NCI-H526 (cell line): ENCODE measurements at regions not wholly inside any gene's neighbourhood (a gene's known extent, or its start where the extent isn't known, plus 50 kb on each side); places are given as distances from the start of the nearest gene placed in this dataset.

Source experiments
- DNase-seq, 2 experiments: peaks; one replicate each; lab custom pipeline; 2025; lab: John Stamatoyannopoulos, UW

DNA sequence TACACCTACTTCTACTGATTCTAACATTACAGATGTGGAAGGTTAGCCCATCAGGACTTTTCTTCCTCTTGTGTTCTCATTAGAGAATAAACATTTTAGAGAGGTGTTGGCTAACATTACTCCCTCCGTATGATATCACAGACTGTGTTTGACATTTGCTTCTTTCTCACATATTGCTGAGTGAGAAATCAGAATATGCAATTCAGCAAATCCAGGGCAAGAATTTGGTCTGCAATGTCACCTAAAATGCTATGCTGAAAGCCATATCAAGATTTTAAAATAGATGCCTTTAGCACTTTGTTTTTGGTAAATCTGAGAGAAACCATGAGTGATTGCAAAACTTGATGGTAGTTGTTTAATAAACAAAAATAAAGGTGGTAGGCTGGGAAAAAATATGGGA lies 319.1 kb downstream of the C4orf33 start:
- DNase-seq, result no peak

DNA sequence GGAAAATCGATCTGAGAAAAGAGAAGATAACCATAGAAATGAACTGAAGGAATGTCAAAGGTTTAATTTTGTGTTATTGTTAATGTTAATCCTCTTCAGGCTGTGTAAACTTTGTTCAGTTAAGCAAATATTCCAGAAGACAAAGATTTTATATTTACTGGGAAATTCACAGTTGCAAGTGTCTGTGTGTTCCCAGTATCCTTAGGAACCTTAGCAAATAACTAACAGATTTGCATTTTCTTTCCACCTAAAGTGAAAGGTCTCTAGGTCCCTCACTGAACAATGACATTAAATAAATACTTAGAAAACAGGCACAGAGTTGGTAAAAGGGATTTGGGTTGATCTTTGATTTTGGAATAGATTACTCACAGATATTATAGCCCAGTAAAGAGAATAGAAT lies 324.7 kb downstream of the C4orf33 start:
- no peak for DNase-seq

DNA sequence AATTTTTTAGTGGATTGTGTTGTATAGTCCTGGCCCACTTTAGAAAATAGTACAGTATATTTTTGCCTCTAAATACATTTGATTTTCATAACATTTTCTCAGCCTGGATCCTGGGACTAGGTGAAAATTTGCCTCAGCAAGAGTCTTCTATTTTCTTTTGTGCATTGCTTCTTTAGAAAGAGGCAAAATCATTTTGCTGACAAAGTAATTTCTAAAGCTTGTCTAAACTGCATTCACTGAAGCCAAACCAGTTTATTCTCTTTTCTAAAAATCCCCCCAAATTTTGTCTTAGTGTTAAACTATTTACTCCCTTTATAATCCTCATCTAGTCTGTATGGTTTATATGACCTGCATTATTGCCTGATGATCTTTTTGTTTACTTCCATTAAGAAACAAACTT lies 326.3 kb downstream of the C4orf33 start:
- DNase-seq, result no peak

DNA sequence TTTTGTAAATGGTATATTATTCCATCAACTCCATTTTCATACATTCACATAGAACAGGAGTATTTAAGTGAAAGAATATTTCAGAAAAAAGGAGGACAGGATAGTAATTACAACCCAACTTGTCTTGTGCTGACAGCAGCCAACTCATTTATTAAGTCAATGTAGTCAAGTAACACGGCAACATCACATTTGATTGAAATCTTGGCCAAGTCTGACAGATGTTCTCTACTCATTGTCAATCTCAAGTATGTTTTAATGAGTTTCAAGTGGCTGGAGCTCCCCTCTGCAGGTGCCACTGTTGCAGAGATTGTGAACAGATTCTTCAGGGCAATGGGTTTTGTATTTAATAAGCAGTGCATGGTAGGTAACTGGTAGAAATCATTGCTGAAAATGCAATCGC lies 332.5 kb downstream of the C4orf33 start:
- no peak for DNase-seq

DNA sequence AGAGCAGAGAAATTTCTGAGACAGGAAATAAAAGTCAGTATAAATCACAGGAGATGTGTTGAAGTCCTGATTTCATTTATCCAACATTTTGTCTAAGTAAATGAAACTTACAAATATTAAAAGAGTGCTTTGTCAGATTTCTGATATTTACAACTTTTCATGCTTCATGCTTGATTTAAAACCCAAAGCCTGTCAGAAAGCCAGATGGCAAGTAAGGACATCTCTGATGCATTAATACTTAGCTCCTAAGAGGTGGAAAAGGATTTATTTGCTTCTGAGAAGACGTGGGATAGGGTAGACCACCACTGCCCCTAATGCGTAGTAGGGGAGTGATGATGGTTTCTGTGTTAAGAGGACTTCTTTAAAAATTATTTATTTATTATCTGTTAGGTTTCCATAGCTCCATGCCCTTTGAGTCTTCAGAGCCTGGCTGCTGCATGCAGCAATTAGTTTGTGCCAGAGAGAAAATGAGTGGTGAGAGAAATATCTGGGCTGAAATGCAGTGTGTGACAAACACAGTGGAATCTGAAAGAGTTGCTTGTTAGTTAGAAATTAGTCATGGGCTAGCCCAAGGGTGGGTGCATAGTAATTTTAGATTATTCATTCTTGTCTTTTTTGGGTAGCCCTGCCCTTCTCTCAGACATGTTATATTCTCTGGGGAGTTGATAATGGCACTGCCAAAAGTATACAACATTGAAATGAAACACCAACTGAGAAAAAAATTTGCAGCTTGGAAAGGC lies 333.8 kb downstream of the C4orf33 start:
- DNase-seq, result no peak

DNA sequence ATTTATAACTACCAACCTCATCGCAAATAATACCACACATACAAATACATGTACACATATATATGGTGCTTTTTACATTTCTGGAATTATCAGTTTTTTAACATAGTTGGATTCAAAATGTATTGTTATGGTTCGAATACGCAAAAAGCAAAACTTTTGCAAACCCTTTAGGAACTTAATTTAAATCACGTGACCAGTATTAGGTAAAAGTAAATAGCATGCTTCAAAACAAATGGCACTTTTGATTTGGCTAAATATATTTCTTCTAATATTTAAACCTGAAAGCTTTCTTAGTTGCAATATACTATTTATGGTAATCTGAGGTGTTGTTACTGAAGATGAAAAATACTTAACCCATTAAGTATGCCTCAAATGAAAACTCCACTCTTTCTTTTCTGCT lies 341.4 kb downstream of the C4orf33 start:
- no peak for DNase-seq

DNA sequence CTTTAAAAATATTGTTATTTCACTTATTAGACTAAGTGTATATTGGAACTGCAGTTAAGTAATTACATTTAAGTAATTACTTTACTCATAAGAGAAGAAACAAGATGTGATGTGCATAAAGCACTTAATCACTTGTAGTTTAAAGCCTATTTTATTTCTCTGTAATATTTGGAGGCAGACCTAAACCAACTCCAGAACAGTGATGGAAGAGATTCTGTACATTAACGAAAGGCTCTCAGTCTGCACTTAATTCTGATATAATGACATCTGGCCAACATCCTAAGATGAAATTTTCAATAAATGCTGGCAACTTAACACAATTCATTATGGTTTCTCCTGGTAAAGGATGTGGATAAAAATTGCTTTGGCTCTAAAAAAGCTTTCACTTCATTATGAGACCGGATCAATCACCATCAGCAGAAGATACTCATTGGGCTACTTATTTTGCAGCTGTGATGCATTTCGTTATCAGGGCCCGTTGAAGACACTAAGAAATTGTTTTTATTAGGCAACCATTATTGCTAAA lies 342.6 kb downstream of the C4orf33 start:
- DNase-seq, result no peak

DNA sequence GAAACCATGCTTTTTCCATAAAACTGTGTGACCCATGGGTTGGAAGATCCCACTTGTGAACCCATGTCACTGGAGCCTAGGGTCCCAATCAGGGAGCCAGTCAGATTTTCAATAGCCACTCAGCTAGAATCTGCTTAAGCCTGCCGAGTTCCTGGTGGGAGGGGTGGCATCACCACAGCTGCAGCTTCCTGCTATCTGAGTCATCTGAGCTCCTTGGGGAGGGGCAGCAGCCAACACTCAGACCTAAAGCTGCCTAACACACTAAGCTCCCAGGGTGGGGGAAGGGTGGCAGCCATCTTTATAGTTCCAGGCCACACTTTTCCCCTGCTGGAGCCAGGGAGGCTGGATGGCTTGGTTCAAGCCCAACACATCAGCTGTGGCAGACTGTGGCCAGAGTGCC lies 350.1 kb downstream of the C4orf33 start:
- no peak for DNase-seq

DNA sequence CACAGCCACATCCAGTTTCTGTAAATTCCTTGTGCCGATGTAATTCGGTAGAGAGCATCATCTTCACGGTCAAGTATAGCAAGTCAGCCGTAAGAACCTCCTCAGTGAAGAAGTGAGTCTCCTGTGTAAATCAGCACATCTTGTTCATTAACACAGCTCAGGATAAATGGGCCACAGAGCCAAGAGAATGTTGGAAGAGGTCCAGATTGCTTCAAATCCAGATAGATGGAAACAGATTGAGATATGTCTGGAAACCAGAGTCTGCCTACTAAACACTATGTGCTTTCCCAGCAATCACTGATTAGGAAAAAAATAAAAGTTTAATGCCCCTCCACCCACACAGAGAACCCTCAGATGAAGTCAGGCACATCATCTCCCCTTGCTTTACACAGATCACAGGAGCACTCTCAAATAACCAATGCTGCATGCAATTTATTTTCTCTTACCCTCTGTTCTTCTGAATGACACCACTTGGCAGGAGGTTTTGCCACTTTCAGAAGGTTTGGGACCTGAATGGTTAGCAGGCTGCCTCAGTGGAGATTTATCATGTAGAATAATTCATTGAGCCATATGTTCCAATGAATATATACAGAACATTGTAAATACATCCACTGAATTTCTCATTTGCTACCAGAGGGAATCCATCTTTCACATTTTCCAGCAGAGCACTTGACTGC lies 357.7 kb downstream of the C4orf33 start:
- DNase-seq, result no peak

DNA sequence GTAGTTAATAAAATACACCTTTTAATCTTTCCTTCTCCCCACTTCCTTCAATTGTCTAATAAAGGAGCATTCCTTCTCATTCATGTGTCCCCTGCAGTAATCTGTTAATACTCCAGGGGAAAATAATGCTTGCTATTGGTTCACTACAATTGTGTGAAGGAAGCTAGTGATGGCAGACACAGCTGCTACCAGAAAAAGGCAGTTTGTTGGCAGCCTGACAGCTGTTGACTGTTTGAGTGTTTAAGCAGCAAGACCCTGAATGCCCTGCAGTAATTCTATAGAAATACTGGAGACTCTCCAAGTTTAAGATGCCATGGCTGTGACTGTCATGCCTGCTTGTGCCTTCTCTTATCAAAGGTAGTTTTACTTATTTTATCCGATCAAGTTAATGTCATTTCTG lies 359.5 kb downstream of the C4orf33 start:
- DNase-seq, result no peak

DNA sequence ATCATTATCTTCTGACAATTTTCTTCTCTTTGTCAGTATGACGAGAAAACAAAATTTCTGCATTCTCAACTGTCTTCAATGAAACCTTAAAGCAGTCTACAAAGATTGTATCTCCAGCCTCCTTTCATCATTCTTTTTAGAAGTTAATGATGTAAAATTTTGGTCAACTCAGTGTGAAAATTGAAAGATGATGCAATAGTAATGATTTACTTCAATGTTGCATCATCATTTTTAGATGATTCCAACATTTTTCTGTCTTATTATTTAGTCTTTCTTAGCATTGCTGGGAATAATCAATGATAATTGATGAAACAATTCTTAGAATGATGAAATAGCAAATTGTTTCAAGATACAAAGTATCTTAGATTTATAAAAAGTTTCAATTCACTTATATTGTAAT lies 372.7 kb downstream of the C4orf33 start:
- DNase-seq, result no peak

DNA sequence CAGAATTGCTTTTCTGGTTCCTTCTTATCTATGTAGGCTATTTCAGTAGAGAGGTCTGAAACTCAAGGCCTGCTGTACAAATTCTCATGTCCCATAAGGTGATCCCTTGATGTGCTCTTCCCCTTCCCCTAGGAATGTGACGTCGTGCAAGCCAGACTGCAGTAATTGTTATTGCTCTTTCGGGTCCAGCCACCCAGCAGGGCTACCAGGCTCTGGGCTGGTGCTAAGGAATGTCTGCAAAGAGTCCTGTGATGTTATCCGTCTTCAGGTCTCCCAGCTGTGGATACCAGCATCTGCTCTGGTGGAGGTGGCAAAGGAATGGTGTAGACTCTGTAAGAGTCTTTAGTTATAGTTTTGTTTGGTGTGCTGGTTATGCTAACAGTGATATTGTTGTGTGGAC lies 378.7 kb downstream of the C4orf33 start:
- DNase-seq, result no peak

DNA sequence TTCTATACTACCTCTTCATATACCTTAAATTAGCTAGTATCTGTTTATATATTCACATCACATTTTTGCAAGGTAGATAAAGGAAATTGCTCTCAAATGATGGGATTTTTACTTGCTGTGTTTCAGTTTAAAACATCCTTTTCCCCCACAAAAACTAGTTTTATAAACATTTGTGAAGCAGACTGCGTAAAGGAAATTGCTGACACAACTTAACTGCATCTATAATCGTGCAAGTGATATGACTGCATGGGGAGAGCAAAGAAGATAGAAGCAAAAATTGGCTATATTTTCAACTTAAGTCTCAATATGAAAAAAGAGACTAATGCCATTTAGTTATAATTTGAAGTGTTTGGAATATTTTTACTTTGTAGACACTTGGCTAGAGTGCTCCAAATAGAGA lies 385.2 kb downstream of the C4orf33 start:
- DNase-seq, result no peak

DNA sequence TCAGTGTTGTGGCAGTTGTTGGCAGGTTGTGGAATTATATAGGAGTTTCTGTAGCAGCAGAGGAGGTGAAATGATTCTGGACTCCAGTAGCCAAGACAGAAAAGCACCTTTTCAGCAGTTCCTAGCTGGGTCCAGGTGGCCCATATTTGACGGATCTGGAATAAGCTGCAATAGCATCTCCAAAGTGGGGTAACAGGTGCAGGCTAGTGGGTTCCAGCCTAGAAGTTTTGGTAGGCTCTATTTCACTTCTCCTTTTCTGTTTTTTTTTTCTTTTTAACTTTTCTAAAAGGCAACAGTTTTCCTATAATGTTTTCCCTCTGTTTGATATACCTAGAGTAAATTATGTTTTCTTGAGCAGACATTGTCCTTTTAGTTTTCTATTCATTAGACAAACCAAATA lies 392.5 kb downstream of the C4orf33 start:
- DNase-seq, result no peak

DNA sequence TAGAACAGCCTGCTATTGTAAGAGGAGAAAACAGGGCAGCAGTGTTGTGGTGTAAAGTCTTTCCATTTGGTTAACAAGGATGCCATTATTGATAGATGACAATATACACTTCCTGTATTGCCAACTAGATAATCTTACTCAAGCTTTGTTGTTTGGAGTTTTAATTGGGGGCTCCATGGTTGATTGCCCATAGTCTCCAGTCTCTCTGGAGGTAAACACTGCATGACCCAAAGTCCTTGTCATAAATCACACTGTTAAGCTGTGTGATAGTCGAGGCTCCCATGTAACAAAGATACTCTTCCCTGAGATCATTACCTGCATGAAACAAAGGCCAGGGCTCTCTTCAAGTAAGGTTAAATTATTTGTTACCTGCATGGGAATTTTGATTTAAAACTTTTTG lies 394.6 kb downstream of the C4orf33 start:
- DNase-seq, result no peak

DNA sequence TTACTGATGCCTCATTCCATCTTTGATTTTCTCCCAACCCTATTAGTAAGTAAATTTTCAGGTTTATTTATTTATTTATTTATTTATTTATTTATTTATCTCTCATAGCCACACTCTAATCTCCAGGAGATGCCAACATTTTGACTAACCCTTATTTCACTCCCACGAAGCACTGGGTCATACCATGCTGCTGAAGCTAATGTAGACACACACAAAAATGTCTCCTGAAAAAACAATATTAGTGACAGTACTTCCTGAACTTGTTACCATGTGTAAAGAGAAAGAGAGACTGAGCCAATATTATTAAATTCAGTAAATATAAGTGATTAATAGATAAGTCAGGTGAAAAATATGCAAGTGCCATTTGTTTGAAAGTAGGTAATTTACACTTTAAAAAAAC lies 402.7 kb downstream of the C4orf33 start:
- DNase-seq, result no peak

DNA sequence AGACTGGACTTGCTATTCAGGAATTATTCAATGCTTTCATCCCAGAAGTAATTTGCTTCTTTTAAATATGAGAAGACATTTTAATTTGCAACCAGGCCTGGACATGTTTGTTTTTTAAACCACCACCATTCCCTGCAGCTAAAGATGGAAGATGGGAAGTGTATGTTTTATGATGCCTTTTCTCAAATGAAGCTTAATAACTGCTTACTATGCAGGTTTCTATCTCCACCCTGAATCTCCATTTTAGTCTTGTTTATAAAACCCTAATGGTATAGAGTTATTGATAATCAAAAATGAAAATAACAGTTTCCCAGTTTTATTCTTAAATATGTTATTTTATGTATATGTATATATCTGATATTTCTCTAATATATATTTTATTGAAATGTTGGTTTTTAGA lies 418.9 kb downstream of the C4orf33 start:
- no peak for DNase-seq

DNA sequence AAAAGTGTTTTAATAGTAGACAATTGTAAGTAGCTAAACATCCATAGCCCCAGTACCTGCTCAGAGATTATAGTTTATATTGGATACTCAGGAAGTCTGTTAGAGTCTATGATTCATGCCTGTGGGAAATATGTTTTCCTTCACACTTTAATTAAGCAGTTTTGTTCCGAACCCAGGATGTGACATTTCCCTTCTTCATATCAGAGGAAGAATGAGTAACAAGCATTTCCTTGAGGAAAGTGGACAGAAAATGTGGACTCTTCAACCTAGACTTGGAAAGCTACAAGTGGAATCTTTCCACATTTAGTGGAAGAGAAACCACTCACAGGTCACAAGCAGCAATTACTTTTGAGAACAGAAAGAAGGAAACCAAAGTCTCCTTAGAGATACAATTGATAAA lies 419.4 kb downstream of the C4orf33 start:
- DNase-seq, result no peak

DNA sequence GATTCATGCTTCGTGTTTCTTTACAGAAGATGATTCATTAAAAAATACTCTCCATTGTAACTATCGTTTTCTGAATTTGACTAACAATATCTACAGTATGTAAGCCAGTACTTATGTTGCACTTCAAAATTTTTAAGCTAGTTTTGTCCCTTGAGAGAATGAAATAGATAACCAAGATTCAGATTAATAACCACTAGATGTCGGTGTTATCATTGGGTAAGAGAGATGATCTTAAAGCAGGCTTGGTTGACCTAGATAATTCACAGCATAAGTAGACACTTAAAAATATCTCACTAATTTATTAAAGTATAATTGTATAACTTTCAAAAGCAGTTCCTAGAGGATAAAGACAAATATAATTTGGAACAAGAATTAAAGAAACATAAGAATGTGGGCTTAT lies 430.9 kb downstream of the C4orf33 start:
- peak in 1 of 2 experiments; percentile 37 for DNase-seq

DNA sequence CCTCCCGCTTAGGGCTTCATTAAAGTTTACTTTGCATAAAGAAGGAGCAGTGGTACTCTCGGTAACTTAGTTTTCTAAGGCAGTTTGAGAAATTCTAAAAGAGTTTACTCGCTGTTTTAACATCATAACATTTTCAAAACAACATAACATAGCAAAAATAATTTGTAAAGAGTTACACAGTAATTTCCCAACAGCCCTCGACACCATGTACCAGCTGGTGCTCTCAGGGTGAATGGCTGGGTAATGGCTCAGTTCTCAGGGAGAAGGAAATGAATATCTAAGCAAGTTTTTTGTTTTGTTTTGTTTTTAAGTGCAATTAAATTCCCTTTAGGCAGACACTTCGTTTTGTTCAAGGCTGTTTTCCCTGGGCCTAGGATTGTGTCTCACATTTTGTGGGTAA lies 435.3 kb downstream of the C4orf33 start:
- no peak for DNase-seq

DNA sequence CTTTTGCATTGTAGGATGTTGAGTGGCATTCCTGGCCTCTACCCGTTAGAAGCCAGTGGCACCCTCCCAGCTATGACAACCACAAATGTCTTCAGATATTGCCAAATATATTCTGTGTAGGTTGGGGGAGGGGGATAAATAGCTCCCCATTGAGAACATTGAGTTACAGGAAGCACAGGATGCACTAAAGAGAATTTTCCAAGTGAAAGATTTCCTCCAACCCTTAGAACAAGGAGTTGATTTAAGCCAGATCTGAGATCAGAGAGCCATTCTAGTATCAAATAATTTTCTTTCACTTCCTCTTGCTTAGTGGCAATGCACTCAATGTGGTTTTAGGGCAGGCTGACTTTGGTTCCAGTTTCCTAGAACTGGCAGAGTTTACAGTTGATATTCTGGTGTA lies 436.6 kb downstream of the C4orf33 start:
- DNase-seq, result no peak

DNA sequence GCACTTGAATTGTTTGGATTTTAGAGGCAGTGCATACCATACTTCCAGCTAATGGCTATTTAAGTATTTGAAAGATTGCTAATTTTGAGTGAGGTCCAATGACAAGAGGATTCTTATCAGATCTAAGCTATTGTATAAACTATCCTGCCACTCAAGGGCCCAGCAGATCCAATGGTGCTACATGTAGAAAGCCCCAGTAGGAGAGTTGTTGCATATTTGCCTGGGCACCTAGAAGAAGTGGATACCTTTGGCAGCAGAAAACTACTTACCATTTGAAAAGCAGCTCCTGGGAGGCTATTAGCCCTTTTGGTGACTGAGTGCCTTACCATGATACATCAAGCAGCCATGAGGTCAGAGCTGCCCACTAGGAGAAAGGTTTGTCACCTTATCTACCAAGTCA lies 447.3 kb downstream of the C4orf33 start:
- DNase-seq, result no peak

DNA sequence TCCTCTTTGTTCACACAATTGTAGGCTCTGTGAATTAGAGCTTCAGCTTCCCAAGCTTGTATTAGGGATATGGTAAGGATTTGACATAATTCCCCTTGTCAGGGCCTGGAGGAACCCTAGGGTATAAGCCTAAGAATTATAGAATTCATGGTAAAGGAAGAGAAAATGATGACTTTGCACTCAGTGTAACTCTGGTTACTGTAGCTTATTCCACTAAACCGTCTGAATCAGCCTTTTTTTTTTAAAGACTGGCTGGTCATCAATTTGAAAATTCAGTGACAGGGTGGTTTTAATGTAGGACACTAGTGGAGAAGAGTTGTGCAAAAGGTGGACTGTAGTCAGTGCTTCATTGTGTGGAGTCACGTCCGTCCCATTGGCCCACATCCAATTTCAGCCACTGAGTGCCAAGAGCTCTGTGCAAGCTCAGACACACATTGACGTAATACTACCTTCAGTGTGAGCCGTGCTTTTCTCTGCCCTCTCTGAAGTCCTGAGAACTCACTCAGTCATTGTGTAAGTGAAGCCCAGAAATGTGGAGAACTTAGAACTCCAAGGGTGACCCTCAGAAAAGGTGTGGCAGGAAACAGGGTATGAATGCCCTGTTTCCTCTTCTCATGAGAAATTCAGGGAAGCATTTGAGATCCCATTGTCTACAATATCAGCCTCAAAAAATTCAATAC lies 449.8 kb downstream of the C4orf33 start:
- DNase-seq, result no peak
